ENCODE measurements at regions not wholly inside any gene's neighbourhood (a gene's known extent, or its start where the extent isn't known, plus 50 kb on each side); places are given as distances from the start of the nearest gene placed in this dataset.

DNA sequence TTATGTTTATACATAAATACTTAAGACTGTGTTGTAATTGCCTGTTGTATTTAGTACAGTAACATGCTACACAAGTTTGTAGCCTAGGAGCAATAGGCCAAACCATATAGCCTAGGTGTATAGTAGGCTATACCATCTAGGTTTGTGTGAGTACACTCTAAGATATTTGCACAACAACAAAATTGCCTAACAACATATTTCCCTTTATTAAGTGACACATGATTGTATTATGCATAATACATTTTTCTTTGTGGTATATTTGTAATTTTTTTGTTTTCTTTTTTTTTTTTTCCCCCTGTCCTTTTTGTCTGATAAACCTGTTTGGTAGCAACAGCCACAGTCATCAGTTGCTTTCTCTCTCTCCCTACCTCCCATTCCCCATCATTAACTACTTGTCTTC, 945.6 kb downstream of the ZPLD1 start:
- no peak overlapping the region for H2AFZ ChIP-seq (ENCODE audit: control insufficient read depth, low read length)
- H3K36me3 ChIP-seq (ENCODE audit: control insufficient read depth in 2 of 2, extremely low read depth in 1 of 2, insufficient read depth in 2 of 2, low read length in 2 of 2), result no peaks in the 10 kb centered on the region
- H3K9me3 ChIP-seq (ENCODE audit: control insufficient read depth, low read depth, low read length), result no peaks in the 10 kb centered on the region
- no peak overlapping the region for H3K9ac ChIP-seq (ENCODE audit: control insufficient read depth, extremely low read depth, insufficient read depth, low read length)
- no peak overlapping the region for H3K4me3 ChIP-seq (ENCODE audit: control insufficient read depth in 2 of 3, extremely low read depth in 1 of 3, insufficient read depth in 2 of 3, low read depth in 1 of 3, low read length in 3 of 3)
- dilution Hi-C loops (cut with MboI; ENCODE audit: extremely low pct_ligation_motif_present, low sequenced_read_pairs), result no loop called here
- H3K27ac ChIP-seq (ENCODE audit: control insufficient read depth, insufficient read depth, low read length), result no peak overlapping the region
- H3K4me1 ChIP-seq (ENCODE audit: control insufficient read depth, extremely low read depth, insufficient read depth, low read length), result no peaks in the 10 kb centered on the region
- no peaks in the 10 kb centered on the region for H4K20me1 ChIP-seq (ENCODE audit: control insufficient read depth, extremely low read depth, insufficient read depth, low read length)
- H3K27me3 ChIP-seq (ENCODE audit: control insufficient read depth, extremely low read depth, insufficient read depth, low read length), result no peaks in the 10 kb centered on the region
- H3K9me1 ChIP-seq (ENCODE audit: control insufficient read depth, extremely low read depth, insufficient read depth, low read length), result no peaks in the 10 kb centered on the region
- DNase-seq (ENCODE audit: low read depth, low spot score) (no peak), FAIRE-seq (no peak)
- H3K4me2 ChIP-seq (ENCODE audit: control insufficient read depth, extremely low read depth, insufficient read depth, low read depth, low read length), result no peak overlapping the region
- no peaks in the 10 kb centered on the region for H3K79me2 ChIP-seq (ENCODE audit: control insufficient read depth, insufficient read depth, low read length)
- TF ChIP-seq EZH2 (IDR thresholded peaks at IDR 0.05; ENCODE audit: low read length), result no peak
- TF ChIP-seq CTCF (optimal IDR thresholded peaks at IDR 0.05 in 1 of 3, IDR thresholded peaks at IDR 0.05 in 1 of 3, conservative IDR thresholded peaks at IDR 0.05 in 1 of 3; ENCODE audit: extremely low read depth in 1 of 3, insufficient read depth in 2 of 3, low read length in 3 of 3), result no peak

- no peak for TF ChIP-seq CTCF (optimal IDR thresholded peaks at IDR 0.05 in 1 of 3, IDR thresholded peaks at IDR 0.05 in 1 of 3, conservative IDR thresholded peaks at IDR 0.05 in 1 of 3; ENCODE audit: extremely low read depth in 1 of 3, insufficient read depth in 2 of 3, low read length in 3 of 3)
- TF ChIP-seq EZH2 (IDR thresholded peaks at IDR 0.05; ENCODE audit: low read length), result no peak
- dilution Hi-C loops (cut with MboI; ENCODE audit: extremely low pct_ligation_motif_present, low sequenced_read_pairs), result no loop called here
- Histone ChIP-seq H3K4me1 (ENCODE audit: control insufficient read depth, extremely low read depth, insufficient read depth, low read length) (no peaks in the 10 kb centered on the region), H3K9ac (ENCODE audit: control insufficient read depth, extremely low read depth, insufficient read depth, low read length) (no peak overlapping the region), H4K20me1 (ENCODE audit: control insufficient read depth, extremely low read depth, insufficient read depth, low read length) (no peaks in the 10 kb centered on the region), H3K9me1 (ENCODE audit: control insufficient read depth, extremely low read depth, insufficient read depth, low read length) (no peaks in the 10 kb centered on the region), H3K27me3 (ENCODE audit: control insufficient read depth, extremely low read depth, insufficient read depth, low read length) (no peaks in the 10 kb centered on the region), H3K9me3 (ENCODE audit: control insufficient read depth, low read depth, low read length) (no peaks in the 10 kb centered on the region), H3K4me2 (ENCODE audit: control insufficient read depth, extremely low read depth, insufficient read depth, low read depth, low read length) (no peak overlapping the region), H3K36me3 (ENCODE audit: control insufficient read depth in 2 of 2, extremely low read depth in 1 of 2, insufficient read depth in 2 of 2, low read length in 2 of 2) (no peaks in the 10 kb centered on the region), H3K27ac (ENCODE audit: control insufficient read depth, insufficient read depth, low read length) (no peak overlapping the region), H3K4me3 (ENCODE audit: control insufficient read depth in 2 of 3, extremely low read depth in 1 of 3, insufficient read depth in 2 of 3, low read depth in 1 of 3, low read length in 3 of 3) (no peak overlapping the region), H2AFZ (ENCODE audit: control insufficient read depth, low read length) (no peak overlapping the region), H3K79me2 (ENCODE audit: control insufficient read depth, insufficient read depth, low read length) (no peaks in the 10 kb centered on the region)
- FAIRE-seq (no peak), DNase-seq (ENCODE audit: low read depth, low spot score) (no peak)
Measured at GRCh38 chr3:103381296-103382079, 946.7 kb downstream of the ZPLD1 start.
